ENCODE measurements at regions not wholly inside any gene's neighbourhood (a gene's known extent, or its start where the extent isn't known, plus 50 kb on each side); places are given as distances from the start of the nearest gene placed in this dataset.

GRCh38 chr10:47053081-47053798 lies 142.0 kb downstream of the PTPN20 start:
- TF ChIP-seq CTCF (IDR thresholded peaks at IDR 0.05; ENCODE audit: low read length) = no peak
- TF ChIP-seq EZH2 (IDR thresholded peaks at IDR 0.05; ENCODE audit: borderline replicate concordance, low read length) = no peak
